22Rv1 (cell line): ENCODE measurements at regions not wholly inside any gene's neighbourhood (a gene's known extent, or its start where the extent isn't known, plus 50 kb on each side); places are given as distances from the start of the nearest gene placed in this dataset.

Source experiments
- H3K27ac ChIP-seq: fragments of 450-650 bp; 2 replicates; pipeline ENCODE4 v1.5.1; 2017
- CTCF ChIP-seq: fragments of 450-650 bp; IDR thresholded peaks from 2 replicates; pipeline ENCODE4 v1.5.1; 2017; ENCODE audit warnings: mild to moderate bottlenecking
- ZFX ChIP-seq: fragments of 450-650 bp; IDR thresholded peaks from 2 replicates; pipeline ENCODE4 v1.6.1; 2017; ENCODE audit warnings: antibody characterized with exemption, borderline replicate concordance

GRCh38 chr3:194283221-194284006 lies 67.7 kb downstream of the CPN2 start:
- no peak overlapping the region for H3K27ac ChIP-seq
- no peak for TF ChIP-seq ZFX
- TF ChIP-seq CTCF: no peak

DNA sequence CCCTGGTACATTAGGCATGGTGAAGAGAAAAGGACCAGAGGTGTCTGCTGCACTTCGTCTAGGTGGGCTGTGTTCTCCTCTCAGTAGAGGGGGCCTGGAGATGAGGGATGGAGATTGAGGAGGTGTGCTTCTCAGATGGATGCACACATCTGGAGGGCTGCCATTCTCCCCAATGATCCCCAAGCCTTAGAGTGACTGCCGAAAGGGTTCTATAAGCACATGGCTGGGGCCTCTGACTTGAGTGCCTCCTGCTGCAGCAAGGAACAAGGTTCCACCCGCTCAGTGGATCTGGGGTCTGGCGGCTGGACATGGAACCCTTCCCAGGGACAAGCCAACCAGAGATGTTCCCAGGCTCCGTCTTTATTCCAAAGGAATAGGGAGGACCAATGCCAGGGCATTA lies 66.8 kb downstream of the CPN2 start:
- H3K27ac ChIP-seq: no peak overlapping the region
- TF ChIP-seq CTCF: no peak
- TF ChIP-seq ZFX: no peak

GRCh38 chr3:194285024-194285849 lies 65.9 kb downstream of the CPN2 start:
- H3K27ac ChIP-seq: no peak overlapping the region
- no peak for TF ChIP-seq ZFX
- no peak for TF ChIP-seq CTCF

GRCh38 chr3:194285850-194286197 lies 65.3 kb downstream of the CPN2 start:
- H3K27ac ChIP-seq: no peak overlapping the region
- TF ChIP-seq CTCF (no peak), ZFX (no peak)

DNA sequence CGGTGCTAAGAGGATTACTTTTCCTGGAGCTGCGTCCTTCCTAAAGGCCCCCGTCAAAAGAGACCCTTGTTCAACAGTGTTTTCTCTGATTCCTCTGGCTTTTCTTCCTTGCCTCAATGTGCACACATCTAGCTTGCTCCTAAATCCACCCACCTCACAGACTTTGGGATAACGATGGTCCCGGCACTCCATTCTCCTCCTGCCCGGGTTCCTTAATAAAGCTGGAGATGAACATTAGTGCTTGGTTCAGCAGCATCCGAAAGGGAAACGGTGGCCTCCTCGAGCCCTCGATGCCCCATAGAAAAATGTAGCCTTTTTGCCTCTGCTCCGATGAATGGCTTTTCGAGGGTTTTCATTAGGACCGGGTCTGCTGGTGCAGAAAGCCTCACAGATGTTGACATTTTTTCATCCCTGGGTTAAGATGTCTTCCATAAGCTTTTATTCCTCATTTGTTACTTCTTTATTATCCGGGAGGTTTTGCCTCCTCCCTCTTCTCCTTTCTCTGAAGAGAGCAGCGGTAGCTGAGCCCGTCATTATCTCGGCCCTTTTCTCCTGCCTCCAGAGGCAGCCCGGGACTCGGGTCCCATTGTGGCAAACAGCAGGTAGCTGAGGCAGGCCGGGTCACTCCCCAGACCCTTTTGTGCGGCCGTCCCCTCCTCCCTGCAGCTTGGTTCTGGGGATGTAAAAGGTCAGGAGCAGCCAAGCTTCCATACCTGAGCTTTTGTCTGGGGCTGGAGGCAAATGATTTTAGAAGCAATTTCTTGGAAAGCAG lies 64.6 kb downstream of the CPN2 start:
- no peak overlapping the region for H3K27ac ChIP-seq
- no peak for TF ChIP-seq CTCF
- no peak for TF ChIP-seq ZFX

- TF ChIP-seq ZFX (no peak), CTCF (no peak)
- no peak overlapping the region for H3K27ac ChIP-seq
Measured at GRCh38 chr3:194287374-194287773, 63.8 kb downstream of the CPN2 start.
